Colonic mucosa (tissue), 4 donors: ENCODE measurements at regions not wholly inside any gene's neighbourhood (a gene's known extent, or its start where the extent isn't known, plus 50 kb on each side); places are given as distances from the start of the nearest gene placed in this dataset.
A peak's percentile ranks its signal among the peaks of the same experiment; 100 is the strongest.

ENCODE experiments used
- DNase-seq: peaks from one replicate; pipeline ENCODE4 v3.0.0-alpha.2; 2020
- H3K27ac ChIP-seq: fragments of 200-600 bp; one replicate; pipeline ENCODE4 v1.8.0; 2021
- H3K27me3 ChIP-seq: fragments of 200-600 bp; one replicate; pipeline ENCODE4 v1.8.0; 2021
- H3K36me3 ChIP-seq: fragments of 200-600 bp; one replicate; pipeline ENCODE4 v1.8.0; 2021
- H3K4me1 ChIP-seq: fragments of 200-600 bp; one replicate; pipeline ENCODE4 v1.8.0; 2021; ENCODE audit warnings: mild to moderate bottlenecking
- H3K4me3 ChIP-seq: fragments of 200-600 bp; one replicate; pipeline ENCODE4 v1.8.0; 2021
- H3K9ac ChIP-seq, 2 donors: one replicate each; pipeline ENCODE4 v1.7.0; 2013; ENCODE audit warnings: control low read depth in 2 of 2, low read depth in 2 of 2, low read length in 2 of 2
- H3K9me3 ChIP-seq: fragments of 200-600 bp; one replicate; pipeline ENCODE4 v1.8.0; 2021
- intact Hi-C: fragments of 100-400 bp; cut with DNase I; formaldehyde crosslinking; loops from one replicate; pipeline ENCODE4 v1.14.1; 2022
- TF ChIP-seq, protein P1 (sequence below): fragments of 200-600 bp; IDR thresholded peaks from one replicate; pipeline ENCODE4 v1.8.0; 2022; ENCODE audit warnings: antibody characterized with exemption, mild to moderate bottlenecking
- donor health status: healthy.
- donor health status: DM: no; HTN: no; CAD: no.
- donor health status: DM: no; HTN: no; CAD: no.

DNA sequence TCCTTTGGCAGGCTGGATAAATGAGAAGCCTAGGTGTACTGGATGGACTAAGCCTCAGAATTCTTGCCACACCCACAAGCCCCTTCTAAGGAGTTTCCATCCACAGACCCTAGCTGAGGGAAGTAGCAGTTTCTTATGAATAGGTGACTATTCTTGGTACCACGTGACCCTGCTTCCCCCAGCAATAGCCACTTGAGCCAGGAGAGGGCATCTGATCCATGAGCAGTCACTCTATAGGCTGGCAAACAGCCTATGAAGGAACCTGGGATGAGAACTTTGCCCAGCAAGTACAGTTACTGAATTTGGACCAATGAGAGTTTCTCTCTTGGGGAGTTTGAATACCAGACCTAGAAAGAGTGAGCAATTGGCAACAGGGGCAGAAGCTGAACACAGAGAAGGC is 84.0 kb downstream of the RTL9 start:
- no peak for DNase-seq
- Histone ChIP-seq H3K9ac (no peak overlapping the region), H3K9me3 (no peaks in the 10 kb centered on the region), H3K27me3 (no peaks in the 10 kb centered on the region), H3K36me3 (no peaks in the 10 kb centered on the region), H3K4me3 (no peak overlapping the region), H3K4me1 (no peaks in the 10 kb centered on the region), H3K27ac (no peak overlapping the region)
- TF ChIP-seq, protein P1, sequence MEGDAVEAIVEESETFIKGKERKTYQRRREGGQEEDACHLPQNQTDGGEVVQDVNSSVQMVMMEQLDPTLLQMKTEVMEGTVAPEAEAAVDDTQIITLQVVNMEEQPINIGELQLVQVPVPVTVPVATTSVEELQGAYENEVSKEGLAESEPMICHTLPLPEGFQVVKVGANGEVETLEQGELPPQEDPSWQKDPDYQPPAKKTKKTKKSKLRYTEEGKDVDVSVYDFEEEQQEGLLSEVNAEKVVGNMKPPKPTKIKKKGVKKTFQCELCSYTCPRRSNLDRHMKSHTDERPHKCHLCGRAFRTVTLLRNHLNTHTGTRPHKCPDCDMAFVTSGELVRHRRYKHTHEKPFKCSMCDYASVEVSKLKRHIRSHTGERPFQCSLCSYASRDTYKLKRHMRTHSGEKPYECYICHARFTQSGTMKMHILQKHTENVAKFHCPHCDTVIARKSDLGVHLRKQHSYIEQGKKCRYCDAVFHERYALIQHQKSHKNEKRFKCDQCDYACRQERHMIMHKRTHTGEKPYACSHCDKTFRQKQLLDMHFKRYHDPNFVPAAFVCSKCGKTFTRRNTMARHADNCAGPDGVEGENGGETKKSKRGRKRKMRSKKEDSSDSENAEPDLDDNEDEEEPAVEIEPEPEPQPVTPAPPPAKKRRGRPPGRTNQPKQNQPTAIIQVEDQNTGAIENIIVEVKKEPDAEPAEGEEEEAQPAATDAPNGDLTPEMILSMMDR, result no peak
- intact Hi-C loops, result no loop called here

DNA sequence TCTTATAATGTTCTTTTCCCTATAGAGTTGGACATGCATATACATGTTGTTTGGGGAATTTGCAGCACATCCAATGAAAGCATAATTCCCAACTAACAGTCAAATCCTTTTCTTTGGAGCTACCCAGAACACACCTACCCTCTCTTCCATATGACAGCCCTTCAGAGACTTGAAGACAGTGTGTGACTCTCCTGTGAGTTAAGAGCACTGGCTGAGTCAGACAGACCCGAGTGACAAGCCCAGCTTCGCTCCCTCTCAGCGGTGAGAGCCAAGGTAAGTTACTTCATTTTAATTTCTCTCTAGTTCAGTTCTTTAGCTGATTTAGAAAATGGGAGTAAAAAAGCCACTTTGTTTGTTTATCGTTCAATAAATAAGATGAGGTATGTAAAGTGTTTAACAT is 86.3 kb downstream of the RTL9 start:
- H3K9me3 ChIP-seq, result no peaks in the 10 kb centered on the region
- TF ChIP-seq, protein P1, result no peak
- intact Hi-C loops, result no loop called here
- no peak for DNase-seq
- H3K9ac ChIP-seq, result no peak overlapping the region
- H3K27ac ChIP-seq, result no peak overlapping the region
- H3K4me3 ChIP-seq, result no peak overlapping the region
- H3K36me3 ChIP-seq, result no peaks in the 10 kb centered on the region
- H3K4me1 ChIP-seq, result no peaks in the 10 kb centered on the region
- H3K27me3 ChIP-seq, result no peaks in the 10 kb centered on the region

DNA sequence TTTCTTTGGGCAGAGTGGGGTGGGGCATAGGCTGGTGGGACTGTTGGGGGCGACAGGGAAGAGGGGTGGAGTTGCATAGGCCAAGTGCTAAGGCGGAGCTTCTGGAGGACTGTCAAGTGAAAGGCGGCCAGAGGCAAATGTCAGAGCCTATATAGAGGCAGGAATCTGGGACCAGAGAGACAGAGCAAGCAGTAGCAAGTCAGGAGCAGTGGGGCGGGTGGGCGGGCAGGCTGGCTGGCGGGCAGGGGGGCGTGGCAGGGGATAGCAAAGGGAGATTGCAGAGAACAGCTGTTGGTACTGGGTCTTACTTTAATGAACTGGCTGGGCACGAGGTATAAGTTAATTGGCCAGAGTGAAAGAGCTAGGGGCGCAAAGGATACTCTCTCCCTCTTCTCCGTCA is 89.8 kb downstream of the RTL9 start:
- H3K27me3 ChIP-seq, result no peaks in the 10 kb centered on the region
- DNase-seq, result no peak
- no peak overlapping the region for H3K27ac ChIP-seq
- intact Hi-C loops, result no loop called here
- H3K4me1 ChIP-seq, result no peaks in the 10 kb centered on the region
- no peaks in the 10 kb centered on the region for H3K9me3 ChIP-seq
- H3K4me3 ChIP-seq, result no peak overlapping the region
- TF ChIP-seq, protein P1, result no peak
- H3K36me3 ChIP-seq, result no peaks in the 10 kb centered on the region
- H3K9ac ChIP-seq, result no peak overlapping the region

DNA sequence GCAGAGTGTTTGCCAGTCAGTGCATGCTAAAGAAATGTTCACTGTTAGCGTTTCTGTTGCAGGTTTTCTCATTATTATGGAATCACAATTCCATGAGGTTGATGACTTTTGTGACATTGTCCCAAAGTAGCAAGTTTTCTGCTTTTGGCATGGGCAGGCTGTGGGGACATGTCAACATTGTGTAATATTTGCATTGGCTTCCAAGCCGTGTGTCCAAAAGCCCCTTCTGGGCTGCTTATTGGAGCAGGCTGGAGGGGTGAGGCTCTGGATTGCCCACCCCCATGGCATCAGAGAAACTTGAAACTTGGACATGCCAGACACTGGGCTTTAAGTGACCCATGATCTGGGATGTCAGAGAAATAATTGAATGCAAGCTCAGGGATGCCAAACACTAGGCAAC is 90.7 kb downstream of the RTL9 start:
- no peaks in the 10 kb centered on the region for H3K9me3 ChIP-seq
- intact Hi-C loops, result no loop called here
- TF ChIP-seq, protein P1, result no peak
- H3K27me3 ChIP-seq, result no peaks in the 10 kb centered on the region
- no peak overlapping the region for H3K4me3 ChIP-seq
- no peaks in the 10 kb centered on the region for H3K36me3 ChIP-seq
- no peak overlapping the region for H3K27ac ChIP-seq
- H3K9ac ChIP-seq, result no peak overlapping the region
- DNase-seq, result no peak
- no peaks in the 10 kb centered on the region for H3K4me1 ChIP-seq

DNA sequence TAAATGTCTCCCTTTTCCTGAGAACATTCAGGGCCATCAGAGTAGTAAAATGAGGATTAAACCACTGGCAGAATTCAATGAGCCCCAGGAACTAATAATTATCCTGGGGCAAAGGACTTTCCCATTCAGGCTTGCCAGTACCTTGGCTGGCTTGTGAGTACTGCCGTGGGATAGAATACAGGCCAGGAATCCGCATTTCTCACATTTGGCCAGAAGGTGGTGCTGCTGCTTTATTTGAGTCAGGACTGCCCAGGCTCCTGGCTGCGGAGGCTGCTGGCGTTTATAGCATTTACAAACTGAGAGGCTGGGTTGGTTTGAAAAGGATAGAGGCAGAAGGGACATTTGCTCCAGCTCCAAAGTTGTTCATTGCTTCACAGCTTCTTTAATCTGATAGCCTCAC is 91.4 kb downstream of the RTL9 start:
- TF ChIP-seq, protein P1, result peak; percentile 71
- Histone ChIP-seq H3K9me3 (no peaks in the 10 kb centered on the region), H3K27ac (no peak overlapping the region), H3K27me3 (no peaks in the 10 kb centered on the region), H3K9ac (no peak overlapping the region), H3K4me1 (no peaks in the 10 kb centered on the region), H3K36me3 (no peaks in the 10 kb centered on the region), H3K4me3 (no peak overlapping the region)
- DNase-seq, result peak; percentile 78
- intact Hi-C loops, result loop anchor here (5.0 to 10.0 kb wide), 2 partner anchors 215 to 397 kb away; no protein-coding TSS in a partner anchor

DNA sequence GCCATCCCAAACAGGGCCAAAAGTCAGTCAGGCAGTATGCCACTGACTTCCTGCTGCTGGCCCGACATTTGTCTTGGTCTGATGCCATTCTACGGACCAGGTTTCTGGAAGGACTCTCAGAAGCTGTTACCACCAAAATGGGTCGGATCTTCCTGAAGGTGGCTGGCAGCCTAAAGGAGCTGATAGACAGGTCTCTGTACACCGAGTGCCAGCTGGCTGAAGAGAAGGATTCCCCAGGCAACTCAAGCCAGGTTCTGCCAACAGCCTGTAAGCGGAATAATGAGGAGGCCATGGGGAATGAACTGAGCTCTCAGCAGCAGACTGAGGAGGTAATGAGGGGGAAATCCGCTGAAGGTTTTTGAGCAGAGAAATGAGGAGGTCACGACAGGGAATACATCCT is 95.7 kb downstream of the RTL9 start:
- TF ChIP-seq, protein P1, result no peak
- no peak overlapping the region for H3K4me3 ChIP-seq
- intact Hi-C loops, result loop anchor here (5.0 to 10.0 kb wide), 2 partner anchors 210 to 393 kb away; no protein-coding TSS in a partner anchor
- no peaks in the 10 kb centered on the region for H3K9me3 ChIP-seq
- H3K36me3 ChIP-seq, result no peaks in the 10 kb centered on the region
- H3K27ac ChIP-seq, result no peak overlapping the region
- H3K27me3 ChIP-seq, result peaks cover 4% of the 10 kb centered on the region
- no peak for DNase-seq
- no peak overlapping the region for H3K9ac ChIP-seq
- no peaks in the 10 kb centered on the region for H3K4me1 ChIP-seq
